Adrenal gland (tissue), 5 donors: ENCODE measurements at regions not wholly inside any gene's neighbourhood (a gene's known extent, or its start where the extent isn't known, plus 50 kb on each side); places are given as distances from the start of the nearest gene placed in this dataset.

Experiments used
- POLR2A ChIP-seq, 2 donors: fragments of 450-650 bp; IDR thresholded peaks; one replicate each; pipeline ENCODE4 v1.6.1; 2017; ENCODE audit warnings: antibody characterized with exemption in 2 of 2, mild to moderate bottlenecking in 2 of 2, moderate library complexity in 1 of 2
- TF ChIP-seq, protein P1 (sequence below), 6 experiments: fragments of 450-650 bp in 4 of 6; fragments of 200-600 bp in 2 of 6; sonication (generic) in 1 of 6; IDR thresholded peaks; 1 replicate in 5 of 6; 2 replicates in 1 of 6; pipeline versions ENCODE4 v1.5.1 to v1.8.0; 2016 to 2021; ENCODE audit warnings: antibody characterized with exemption in 6 of 6, mild to moderate bottlenecking in 2 of 6, moderate library complexity in 1 of 6
- donor health status: DM: no; HTN: no; CAD: no.

DNA sequence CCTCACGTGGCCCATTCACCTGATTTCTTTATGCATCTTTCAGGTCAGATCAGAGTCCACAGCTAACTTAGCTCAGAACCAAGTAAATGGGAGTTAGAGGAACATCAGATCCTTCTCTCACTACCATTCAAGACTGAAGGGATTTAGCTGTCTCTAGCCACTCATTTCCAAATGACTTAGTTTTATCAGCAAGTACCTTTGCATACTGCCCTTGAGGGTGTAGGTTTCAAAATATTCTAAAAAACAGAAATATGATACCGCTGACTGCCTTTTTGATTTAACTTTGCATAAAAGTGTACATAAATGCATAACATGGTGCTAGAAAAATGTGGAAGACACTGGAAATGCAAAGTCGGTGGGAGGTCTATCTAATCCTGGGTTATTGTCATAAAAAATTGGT, 500.6 kb upstream of the CHORDC1 start:
- TF ChIP-seq, protein P1, sequence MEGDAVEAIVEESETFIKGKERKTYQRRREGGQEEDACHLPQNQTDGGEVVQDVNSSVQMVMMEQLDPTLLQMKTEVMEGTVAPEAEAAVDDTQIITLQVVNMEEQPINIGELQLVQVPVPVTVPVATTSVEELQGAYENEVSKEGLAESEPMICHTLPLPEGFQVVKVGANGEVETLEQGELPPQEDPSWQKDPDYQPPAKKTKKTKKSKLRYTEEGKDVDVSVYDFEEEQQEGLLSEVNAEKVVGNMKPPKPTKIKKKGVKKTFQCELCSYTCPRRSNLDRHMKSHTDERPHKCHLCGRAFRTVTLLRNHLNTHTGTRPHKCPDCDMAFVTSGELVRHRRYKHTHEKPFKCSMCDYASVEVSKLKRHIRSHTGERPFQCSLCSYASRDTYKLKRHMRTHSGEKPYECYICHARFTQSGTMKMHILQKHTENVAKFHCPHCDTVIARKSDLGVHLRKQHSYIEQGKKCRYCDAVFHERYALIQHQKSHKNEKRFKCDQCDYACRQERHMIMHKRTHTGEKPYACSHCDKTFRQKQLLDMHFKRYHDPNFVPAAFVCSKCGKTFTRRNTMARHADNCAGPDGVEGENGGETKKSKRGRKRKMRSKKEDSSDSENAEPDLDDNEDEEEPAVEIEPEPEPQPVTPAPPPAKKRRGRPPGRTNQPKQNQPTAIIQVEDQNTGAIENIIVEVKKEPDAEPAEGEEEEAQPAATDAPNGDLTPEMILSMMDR (IDR thresholded peaks at IDR 0.05), result no peak
- no peak for TF ChIP-seq POLR2A (IDR thresholded peaks at IDR 0.05)
